Keratinocyte (primary cell): ENCODE measurements at regions not wholly inside any gene's neighbourhood (a gene's known extent, or its start where the extent isn't known, plus 50 kb on each side); places are given as distances from the start of the nearest gene placed in this dataset.

Experiments used
- EZH2 ChIP-seq: IDR thresholded peaks from one replicate; pipeline ENCODE4 v1.6.1; 2012; ENCODE audit warnings: inconsistent platforms, mild to moderate bottlenecking, low read length, moderate library complexity
- TF ChIP-seq, protein P1 (sequence below), 3 experiments: IDR thresholded peaks in 1 of 3; conservative IDR thresholded peaks in 1 of 3; optimal IDR thresholded peaks in 1 of 3; 2 replicates in 2 of 3; 3 replicates in 1 of 3; pipeline versions ENCODE3 to v1.5.1; 2011; ENCODE audit warnings: low read length in 3 of 3, mild to moderate bottlenecking in 3 of 3, moderate library complexity in 2 of 3, control low read depth in 1 of 3, inconsistent platforms in 1 of 3; ENCODE audit not compliant: insufficient read depth in 2 of 3; ENCODE audit errors: extremely low read depth in 1 of 3

DNA sequence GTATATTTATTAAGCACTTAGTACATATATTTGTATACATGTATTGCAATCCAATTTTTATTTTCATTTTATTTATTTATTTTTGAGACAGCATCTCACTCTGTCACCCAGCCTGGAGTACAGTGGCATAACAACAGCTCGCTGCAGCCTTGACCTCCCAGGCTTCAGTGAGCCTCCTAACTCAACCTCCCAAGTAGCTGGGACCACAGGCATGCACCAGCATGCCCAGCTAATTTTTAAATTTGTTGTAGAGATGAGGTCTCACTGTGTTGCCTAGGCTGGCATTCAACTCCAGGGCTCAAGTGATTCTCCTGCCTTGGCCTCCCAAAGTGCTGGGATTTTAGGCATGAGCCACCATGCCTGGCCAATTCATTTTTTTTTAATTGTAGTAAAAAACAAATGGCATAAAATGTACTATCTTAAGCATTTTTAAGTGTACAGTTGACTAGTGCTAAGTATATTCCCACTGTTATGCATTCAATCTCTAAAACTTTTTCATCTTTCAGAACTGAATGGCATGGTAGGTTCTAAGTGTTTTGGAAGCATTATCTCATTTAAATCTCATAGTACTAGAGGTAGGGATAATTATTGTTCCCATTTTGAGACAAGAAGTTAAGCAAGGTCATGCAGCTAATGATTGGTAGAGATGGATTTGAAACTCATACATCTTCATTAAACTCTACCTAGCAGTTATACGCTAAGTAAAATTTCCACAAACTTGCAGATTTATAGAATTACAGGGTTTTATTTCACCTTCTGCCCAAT lies 264.0 kb upstream of the NFE2L3 start:
- TF ChIP-seq, protein P1, sequence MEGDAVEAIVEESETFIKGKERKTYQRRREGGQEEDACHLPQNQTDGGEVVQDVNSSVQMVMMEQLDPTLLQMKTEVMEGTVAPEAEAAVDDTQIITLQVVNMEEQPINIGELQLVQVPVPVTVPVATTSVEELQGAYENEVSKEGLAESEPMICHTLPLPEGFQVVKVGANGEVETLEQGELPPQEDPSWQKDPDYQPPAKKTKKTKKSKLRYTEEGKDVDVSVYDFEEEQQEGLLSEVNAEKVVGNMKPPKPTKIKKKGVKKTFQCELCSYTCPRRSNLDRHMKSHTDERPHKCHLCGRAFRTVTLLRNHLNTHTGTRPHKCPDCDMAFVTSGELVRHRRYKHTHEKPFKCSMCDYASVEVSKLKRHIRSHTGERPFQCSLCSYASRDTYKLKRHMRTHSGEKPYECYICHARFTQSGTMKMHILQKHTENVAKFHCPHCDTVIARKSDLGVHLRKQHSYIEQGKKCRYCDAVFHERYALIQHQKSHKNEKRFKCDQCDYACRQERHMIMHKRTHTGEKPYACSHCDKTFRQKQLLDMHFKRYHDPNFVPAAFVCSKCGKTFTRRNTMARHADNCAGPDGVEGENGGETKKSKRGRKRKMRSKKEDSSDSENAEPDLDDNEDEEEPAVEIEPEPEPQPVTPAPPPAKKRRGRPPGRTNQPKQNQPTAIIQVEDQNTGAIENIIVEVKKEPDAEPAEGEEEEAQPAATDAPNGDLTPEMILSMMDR (optimal IDR thresholded peaks at IDR 0.05 in 1 of 3, IDR thresholded peaks at IDR 0.05 in 1 of 3, conservative IDR thresholded peaks at IDR 0.05 in 1 of 3; ENCODE audit: extremely low read depth in 1 of 3, insufficient read depth in 2 of 3, low read length in 3 of 3) = no peak
- TF ChIP-seq EZH2 = no peak
